ACC112 (cell line): ENCODE measurements at regions not wholly inside any gene's neighbourhood (a gene's known extent, or its start where the extent isn't known, plus 50 kb on each side); places are given as distances from the start of the nearest gene placed in this dataset.
"Not testable (repeated sequence)": the region's sequence is repeated elsewhere in the genome, so short reads cannot be mapped to it uniquely, and the experiment has no call there.

ENCODE experiments used
- H2AFZ ChIP-seq: fragments of 200-600 bp; sonication (generic); one replicate; pipeline ENCODE4 v1.6.0; 2017; ENCODE audit warnings: antibody characterized with exemption, low read length; ENCODE audit not compliant: unreplicated experiment
- H3K27ac ChIP-seq: fragments of 200-600 bp; sonication (generic); 2 replicates; pipeline ENCODE4 v1.5.1; 2014; ENCODE audit warnings: low read depth, mild to moderate bottlenecking, antibody characterized with exemption, low read length, moderate library complexity
- H3K27me3 ChIP-seq: fragments of 200-600 bp; sonication (generic); 2 replicates; pipeline ENCODE4 v1.6.1; 2014; ENCODE audit warnings: mild to moderate bottlenecking, antibody characterized with exemption, low read length, moderate library complexity, mixed read lengths; ENCODE audit not compliant: insufficient read depth
- H3K36me3 ChIP-seq: fragments of 200-600 bp; sonication (generic); 2 replicates; pipeline ENCODE4 v1.6.1; 2016; ENCODE audit warnings: mild to moderate bottlenecking, antibody characterized with exemption, low read length, moderate library complexity, mixed read lengths; ENCODE audit not compliant: insufficient read depth
- H3K4me1 ChIP-seq: fragments of 200-600 bp; sonication (generic); one replicate; pipeline ENCODE4 v1.6.1; 2016; ENCODE audit warnings: low read length, mixed read lengths; ENCODE audit not compliant: insufficient read depth, unreplicated experiment, control insufficient read depth
- H3K4me3 ChIP-seq: fragments of 200-600 bp; sonication (generic); 2 replicates; pipeline ENCODE4 v1.5.1; 2014; ENCODE audit warnings: mild to moderate bottlenecking, low read depth, low read length
- H3K79me2 ChIP-seq: fragments of 200-600 bp; sonication (generic); one replicate; pipeline ENCODE4 v1.6.0; 2016; ENCODE audit warnings: low read length; ENCODE audit not compliant: control insufficient read depth, unreplicated experiment, insufficient read depth

DNA sequence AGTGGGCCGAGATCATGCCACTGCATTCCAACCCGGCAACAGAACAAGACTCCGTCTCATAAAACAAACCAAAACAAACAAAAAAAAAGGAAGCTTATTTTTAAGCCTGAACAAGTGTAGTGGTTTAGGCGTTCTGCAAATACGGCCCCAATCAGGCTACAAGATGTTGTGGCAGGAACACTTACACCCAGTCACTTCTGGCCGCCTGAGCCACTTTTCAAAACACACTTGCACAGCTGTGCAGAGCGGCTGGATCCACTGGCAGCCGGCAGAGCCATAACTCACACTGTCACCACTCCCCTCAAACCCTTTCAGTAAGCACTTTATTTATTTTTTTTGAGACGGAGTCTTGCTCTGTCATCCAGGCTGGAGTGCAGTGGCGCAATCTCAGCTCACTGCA, 81.0 kb upstream of the FRG2C start:
- not testable (repeated sequence) for H3K79me2 ChIP-seq, H3K36me3 ChIP-seq, H3K4me3 ChIP-seq, H3K27ac ChIP-seq, H2AFZ ChIP-seq, H3K4me1 ChIP-seq
- H3K27me3 ChIP-seq, result peaks cover 19% of the 10 kb centered on the region

DNA sequence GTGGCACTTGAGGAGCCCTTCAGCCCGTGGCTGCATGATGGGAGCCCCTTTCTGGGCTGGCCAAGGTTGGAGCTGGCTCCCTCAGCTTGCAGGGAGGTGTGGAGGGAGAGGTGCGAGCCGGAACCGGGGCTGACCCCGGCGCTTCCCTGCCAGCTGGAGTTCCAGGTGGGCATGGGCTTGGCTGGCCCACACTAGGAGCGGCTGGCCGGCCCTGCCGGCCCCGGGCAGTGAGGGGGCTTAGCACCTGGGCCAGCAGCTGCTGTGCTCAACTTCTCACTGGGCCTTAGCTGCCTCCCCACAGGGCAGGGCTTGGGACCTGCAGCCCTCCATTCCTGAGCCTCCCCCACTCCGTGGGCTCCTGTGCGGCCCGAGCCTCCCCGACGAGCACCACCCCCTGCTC, 76.4 kb upstream of the FRG2C start:
- not testable (repeated sequence) for H3K4me3 ChIP-seq, H3K79me2 ChIP-seq, H3K27ac ChIP-seq, H2AFZ ChIP-seq, H3K36me3 ChIP-seq, H3K4me1 ChIP-seq
- peaks cover 14% of the 10 kb centered on the region for H3K27me3 ChIP-seq

DNA sequence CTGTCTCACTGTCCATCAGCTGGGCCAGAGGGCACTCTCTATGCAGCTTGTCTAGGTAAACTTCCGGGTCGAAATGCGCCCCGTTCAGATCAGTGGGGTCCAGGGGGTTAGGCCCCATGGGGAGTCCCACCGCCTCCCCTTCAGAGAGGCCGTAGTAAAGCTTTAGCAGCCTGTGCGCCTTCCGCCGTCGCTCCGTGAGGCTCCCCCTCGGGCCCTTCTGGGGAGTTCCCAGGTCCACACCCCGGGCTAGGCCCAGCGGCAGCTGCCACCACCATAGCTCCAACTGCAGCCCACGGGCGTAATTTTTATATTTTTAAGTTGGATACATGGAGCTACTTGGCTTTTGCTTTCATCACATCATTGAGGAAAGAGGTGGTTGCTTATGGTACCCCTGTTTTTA, 73.7 kb upstream of the FRG2C start:
- H3K27me3 ChIP-seq, result peaks cover 18% of the 10 kb centered on the region
- not testable (repeated sequence) for H3K36me3 ChIP-seq, H3K27ac ChIP-seq, H3K79me2 ChIP-seq, H3K4me1 ChIP-seq, H3K4me3 ChIP-seq, H2AFZ ChIP-seq

DNA sequence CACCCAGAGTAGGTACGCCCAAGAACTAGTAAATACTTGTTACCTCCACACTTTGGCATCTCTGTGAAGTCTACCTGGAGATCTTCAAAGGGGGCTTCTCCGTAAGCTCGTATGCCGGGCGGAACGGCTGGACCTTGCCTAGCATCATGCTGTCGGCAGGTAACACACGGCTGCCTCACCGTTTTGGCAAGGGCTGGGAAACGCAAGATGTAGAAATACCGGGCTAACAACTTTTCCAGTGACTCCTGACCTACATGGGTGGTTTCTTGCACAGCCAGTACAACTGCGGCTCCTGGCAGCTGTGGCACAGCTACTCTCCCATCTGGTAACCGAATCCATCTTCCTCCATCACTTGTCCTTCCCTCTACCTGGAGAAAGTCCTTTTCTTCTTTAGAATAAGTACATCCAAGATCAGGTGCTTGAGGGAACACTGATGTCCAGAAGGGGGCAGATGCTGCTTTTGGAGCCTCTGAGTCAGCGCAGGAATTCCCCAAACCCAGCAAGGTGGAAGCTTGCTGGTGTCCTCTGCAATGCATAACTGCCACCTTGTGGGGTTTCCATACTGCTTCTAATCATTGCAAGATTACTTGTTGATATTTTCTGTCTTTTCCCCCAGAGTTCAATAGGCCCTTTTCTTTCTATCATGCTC, 59.7 kb upstream of the FRG2C start:
- not testable (repeated sequence) for H3K27me3 ChIP-seq, H3K27ac ChIP-seq, H3K4me3 ChIP-seq, H2AFZ ChIP-seq, H3K79me2 ChIP-seq, H3K4me1 ChIP-seq, H3K36me3 ChIP-seq

DNA sequence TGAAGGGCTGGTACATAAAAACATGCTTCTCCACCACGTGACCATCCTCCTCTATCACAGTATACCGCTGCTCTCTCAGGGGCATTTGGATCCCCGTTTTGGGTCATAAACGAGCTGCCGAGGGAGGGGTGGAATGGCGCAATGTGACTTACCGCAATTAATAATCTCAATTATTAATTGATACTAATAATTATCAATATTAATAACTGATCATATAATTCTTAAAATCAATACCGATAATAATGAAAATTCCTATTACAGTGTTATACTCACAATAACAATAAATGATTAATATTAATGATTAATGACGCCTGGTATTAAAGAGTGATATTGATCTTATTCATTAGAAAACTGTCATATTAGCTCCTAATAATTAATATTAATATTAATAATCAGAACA, 56.1 kb upstream of the FRG2C start:
- H3K4me1 ChIP-seq, result not testable (repeated sequence)

DNA sequence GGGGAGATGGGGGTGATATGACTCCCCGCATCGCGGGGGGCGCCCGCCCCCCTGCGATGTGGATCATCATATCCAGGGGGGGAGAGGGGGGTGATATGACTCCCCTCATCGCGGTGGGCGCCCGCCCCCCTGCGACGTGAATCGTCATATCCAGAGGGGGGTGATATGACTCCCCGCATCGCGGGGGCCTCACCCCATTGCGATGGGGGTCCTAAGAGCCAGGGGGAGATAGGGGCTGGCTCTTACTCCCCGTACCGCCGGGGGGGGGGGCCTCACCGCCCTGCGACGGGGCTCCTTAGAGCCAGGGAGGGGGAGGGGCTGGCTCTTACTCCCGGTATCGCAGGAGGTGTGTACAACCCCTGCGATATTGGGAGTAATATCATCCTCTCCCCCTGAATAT, 54.5 kb upstream of the FRG2C start:
- not testable (repeated sequence) for H3K4me1 ChIP-seq, H3K4me3 ChIP-seq, H3K27ac ChIP-seq, H3K27me3 ChIP-seq, H3K79me2 ChIP-seq, H2AFZ ChIP-seq, H3K36me3 ChIP-seq

More for the DNA sequence above, 56.1 kb upstream of the FRG2C start:
- H3K79me2 ChIP-seq, H3K4me3 ChIP-seq, H3K27ac ChIP-seq, H3K27me3 ChIP-seq, H3K36me3 ChIP-seq, H2AFZ ChIP-seq: not testable (repeated sequence)

DNA sequence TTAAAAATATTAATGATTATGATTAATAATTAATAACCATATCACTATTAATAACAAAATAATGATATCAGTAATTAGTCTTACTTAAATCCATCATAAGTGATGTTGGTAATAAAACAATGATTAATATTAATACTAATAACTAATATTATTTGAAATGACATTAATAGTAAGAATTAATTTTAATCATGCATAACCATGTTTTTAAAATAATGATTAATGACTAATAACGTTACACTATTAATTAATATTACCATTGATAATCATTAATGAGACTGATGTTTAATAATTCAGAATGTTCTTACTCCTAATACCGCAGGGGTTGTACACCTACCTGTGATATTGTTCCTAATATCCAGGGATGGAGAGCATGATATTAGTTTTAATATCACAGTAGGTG, 53.4 kb upstream of the FRG2C start:
- H3K79me2 ChIP-seq, result no peaks in the 10 kb centered on the region
- H3K27me3 ChIP-seq, result no peaks in the 10 kb centered on the region
- no peaks in the 10 kb centered on the region for H3K36me3 ChIP-seq
- no peak overlapping the region for H3K4me3 ChIP-seq
- no peak overlapping the region for H3K27ac ChIP-seq
- H2AFZ ChIP-seq, result no peak overlapping the region
- no peaks in the 10 kb centered on the region for H3K4me1 ChIP-seq

DNA sequence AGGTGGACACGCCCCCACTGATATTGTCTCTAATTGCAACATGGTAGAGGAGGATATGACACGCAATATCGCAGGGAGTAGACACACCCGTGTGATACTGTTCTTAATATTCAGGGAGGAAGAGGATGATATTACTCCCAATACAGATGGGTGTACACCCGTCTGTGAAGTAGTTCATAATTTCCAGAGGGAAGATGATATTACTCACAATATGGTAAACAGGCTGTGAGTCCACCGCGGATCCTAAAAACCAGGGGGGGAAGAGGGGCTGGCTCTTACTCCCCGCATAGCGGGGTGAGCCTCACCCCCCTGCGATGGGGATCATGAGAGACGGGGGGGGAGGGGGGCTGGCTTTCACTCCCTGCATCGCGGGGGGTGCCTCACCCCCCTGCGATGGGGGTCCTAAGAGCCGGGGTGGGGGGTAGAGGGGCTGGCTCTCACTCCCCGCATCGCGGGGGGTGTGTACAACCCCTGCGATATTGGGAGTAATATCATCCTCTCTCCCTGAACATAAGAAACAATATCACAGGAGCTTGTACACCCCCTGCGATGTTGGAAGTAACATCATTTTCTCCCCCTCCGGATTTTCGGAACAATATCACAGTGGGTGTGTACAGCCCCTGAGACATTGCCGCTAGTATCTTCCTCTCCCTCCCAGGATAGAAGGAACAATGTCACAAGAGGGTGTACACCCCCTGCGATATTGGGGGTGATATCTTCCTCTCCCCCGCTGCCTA, 52.2 kb upstream of the FRG2C start:
- not testable (repeated sequence) for H3K79me2 ChIP-seq, H3K4me3 ChIP-seq, H3K27ac ChIP-seq, H3K4me1 ChIP-seq, H3K36me3 ChIP-seq, H3K27me3 ChIP-seq, H2AFZ ChIP-seq
